ENCODE measurements at regions not wholly inside any gene's neighbourhood (a gene's known extent, or its start where the extent isn't known, plus 50 kb on each side); places are given as distances from the start of the nearest gene placed in this dataset.
"Not testable (repeated sequence)": the region's sequence is repeated elsewhere in the genome, so short reads cannot be mapped to it uniquely, and the experiment has no call there.

DNA sequence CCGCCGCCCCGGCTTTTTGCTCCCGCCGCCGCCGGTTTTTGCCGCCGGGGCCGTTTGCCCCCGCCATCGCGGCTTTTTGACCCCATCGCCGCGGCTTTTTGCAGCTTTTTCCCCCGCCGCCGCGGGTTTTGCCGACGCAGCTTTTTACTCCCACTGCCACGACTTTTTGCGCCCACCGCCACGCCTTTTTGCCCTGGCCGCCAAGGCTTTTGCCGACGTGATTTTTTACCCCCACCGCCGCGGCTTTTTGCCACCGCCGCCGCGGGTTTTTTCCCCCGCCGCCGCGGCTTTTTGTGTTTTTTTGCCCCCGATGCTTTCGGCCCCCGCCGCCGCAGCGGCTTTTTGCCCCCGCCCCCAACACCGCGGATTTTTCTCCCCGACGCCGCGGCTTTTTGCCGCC is 5001.9 kb upstream of the OR11H1 start:
- TF ChIP-seq, protein P1, sequence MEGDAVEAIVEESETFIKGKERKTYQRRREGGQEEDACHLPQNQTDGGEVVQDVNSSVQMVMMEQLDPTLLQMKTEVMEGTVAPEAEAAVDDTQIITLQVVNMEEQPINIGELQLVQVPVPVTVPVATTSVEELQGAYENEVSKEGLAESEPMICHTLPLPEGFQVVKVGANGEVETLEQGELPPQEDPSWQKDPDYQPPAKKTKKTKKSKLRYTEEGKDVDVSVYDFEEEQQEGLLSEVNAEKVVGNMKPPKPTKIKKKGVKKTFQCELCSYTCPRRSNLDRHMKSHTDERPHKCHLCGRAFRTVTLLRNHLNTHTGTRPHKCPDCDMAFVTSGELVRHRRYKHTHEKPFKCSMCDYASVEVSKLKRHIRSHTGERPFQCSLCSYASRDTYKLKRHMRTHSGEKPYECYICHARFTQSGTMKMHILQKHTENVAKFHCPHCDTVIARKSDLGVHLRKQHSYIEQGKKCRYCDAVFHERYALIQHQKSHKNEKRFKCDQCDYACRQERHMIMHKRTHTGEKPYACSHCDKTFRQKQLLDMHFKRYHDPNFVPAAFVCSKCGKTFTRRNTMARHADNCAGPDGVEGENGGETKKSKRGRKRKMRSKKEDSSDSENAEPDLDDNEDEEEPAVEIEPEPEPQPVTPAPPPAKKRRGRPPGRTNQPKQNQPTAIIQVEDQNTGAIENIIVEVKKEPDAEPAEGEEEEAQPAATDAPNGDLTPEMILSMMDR (IDR thresholded peaks at IDR 0.05), result not testable (repeated sequence)
- TF ChIP-seq POLR2A (IDR thresholded peaks at IDR 0.05), result not testable (repeated sequence)

Measured in upper lobe of left lung (tissue), 4 donors.